Endothelial cell of umbilical vein (primary cell): ENCODE measurements at regions not wholly inside any gene's neighbourhood (a gene's known extent, or its start where the extent isn't known, plus 50 kb on each side); places are given as distances from the start of the nearest gene placed in this dataset.

Source experiments
- BruUV-seq: library from RNA; stranded (reverse); fragments of 400-500 nt; replicated peaks from 2 replicates; lab custom pipeline; 2021; lab: Mats Ljungman, UMichigan
- CTCF ChIA-PET: fragments of 300-600, 350-600 bp; sonication (Branson Sonifier 250); formaldehyde crosslinking; loops from one replicate; lab custom pipeline; 2021; ENCODE audit warnings: antibody characterized with exemption, inconsistent platforms; lab: Charles Lee
- POLR2A ChIA-PET: fragments of 300-600, 350-600 bp; sonication (Branson Sonifier 250); formaldehyde crosslinking; loops from one replicate; lab custom pipeline; 2021; ENCODE audit warnings: antibody characterized with exemption, inconsistent platforms; lab: Charles Lee
- DNase-seq: peaks from one replicate; pipeline ENCODE4 v3.0.0-alpha.2; 2011; ENCODE audit warnings: low read depth, low spot score
- FAIRE-seq: peaks from 2 replicates; lab custom pipeline; 2011; peaks lifted over from hg19 to GRCh38; lab: Jason Lieb, UNC
- H2AFZ ChIP-seq: 2 replicates; pipeline ENCODE4 v1.6.0; 2012; ENCODE audit warnings: low read depth, low read length, control low read depth, inconsistent platforms
- H3K27ac ChIP-seq: 2 replicates; pipeline ENCODE4 v1.5.1; 2011; ENCODE audit warnings: low read depth, mild to moderate bottlenecking, control low read depth, low read length, moderate library complexity; ENCODE audit not compliant: insufficient read depth
- H3K27me3 ChIP-seq, 2 experiments: 2 replicates each; pipeline versions ENCODE4 v1.6.0 to v1.6.1; 2011; ENCODE audit warnings: low read length in 2 of 2, mixed read lengths in 1 of 2; ENCODE audit not compliant: control insufficient read depth in 2 of 2, insufficient read depth in 2 of 2
- H3K36me3 ChIP-seq, 2 experiments: 2 replicates in 1 of 2; 3 replicates in 1 of 2; pipeline ENCODE4 v1.5.1; 2011; ENCODE audit warnings: low read length in 2 of 2, mild to moderate bottlenecking in 1 of 2, moderate library complexity in 1 of 2; ENCODE audit not compliant: control insufficient read depth in 2 of 2, insufficient read depth in 2 of 2; ENCODE audit errors: extremely low read depth in 1 of 2
- H3K4me1 ChIP-seq: 3 replicates; pipeline ENCODE4 v1.5.1; 2011; ENCODE audit warnings: mild to moderate bottlenecking, low read length; ENCODE audit not compliant: control insufficient read depth, insufficient read depth; ENCODE audit errors: extremely low read depth
- H3K4me2 ChIP-seq: 2 replicates; pipeline ENCODE4 v1.6.1; 2011; ENCODE audit warnings: low read length, control low read depth, mixed read lengths; ENCODE audit not compliant: insufficient read depth
- H3K4me3 ChIP-seq, 3 experiments: fragments of 200-600 bp in 1 of 3; sonication (generic), shearing (Covaris generic) in 1 of 3; replicated peaks in 1 of 3; 2 replicates each; pipeline ENCODE4 v1.5.1; 2011 to 2016; ENCODE audit warnings: control low read depth in 3 of 3, low read length in 3 of 3, mild to moderate bottlenecking in 2 of 3, inconsistent platforms in 1 of 3, low read depth in 1 of 3, moderate library complexity in 1 of 3; ENCODE audit not compliant: insufficient read depth in 1 of 3
- H3K79me2 ChIP-seq: 2 replicates; pipeline ENCODE4 v1.6.0; 2012; ENCODE audit warnings: low read length, inconsistent platforms; ENCODE audit not compliant: control insufficient read depth, insufficient read depth
- H3K9ac ChIP-seq: replicated peaks from 2 replicates; pipeline ENCODE3; 2011; ENCODE audit warnings: low read length, control low read depth; ENCODE audit not compliant: insufficient read depth; ENCODE audit errors: extremely low read depth
- H3K9me1 ChIP-seq: replicated peaks from 3 replicates; pipeline ENCODE4 v1.6.0; 2011; ENCODE audit warnings: mild to moderate bottlenecking, low read length; ENCODE audit not compliant: control insufficient read depth, insufficient read depth; ENCODE audit errors: extremely low read depth
- H3K9me3 ChIP-seq: replicated peaks from 2 replicates; pipeline ENCODE4 v1.5.1; 2012; ENCODE audit warnings: low read length, inconsistent platforms; ENCODE audit not compliant: control insufficient read depth, insufficient read depth
- H4K20me1 ChIP-seq: replicated peaks from 2 replicates; pipeline ENCODE3; 2011; ENCODE audit warnings: mild to moderate bottlenecking, low read length; ENCODE audit not compliant: control insufficient read depth, insufficient read depth; ENCODE audit errors: extremely low read depth
- EZH2 ChIP-seq: IDR thresholded peaks from 2 replicates; pipeline ENCODE4 v1.6.1; 2012; ENCODE audit warnings: borderline replicate concordance, low read depth, mild to moderate bottlenecking, moderate library complexity, low read length, inconsistent platforms; ENCODE audit not compliant: severe bottlenecking
- FOS ChIP-seq: IDR thresholded peaks from 2 replicates; pipeline ENCODE4 v1.6.1; 2011; ENCODE audit warnings: mild to moderate bottlenecking, low read length, moderate library complexity, borderline replicate concordance; ENCODE audit not compliant: insufficient read depth
- GATA2 ChIP-seq: IDR thresholded peaks from 2 replicates; pipeline ENCODE4 v1.7.0; 2011; ENCODE audit warnings: low read depth, mild to moderate bottlenecking, moderate library complexity, mixed read lengths, low read length; ENCODE audit not compliant: insufficient read length, insufficient read depth
- JUN ChIP-seq: IDR thresholded peaks from 2 replicates; pipeline ENCODE4 v1.6.1; 2011; ENCODE audit warnings: borderline replicate concordance, low read depth; ENCODE audit not compliant: insufficient read length, insufficient read depth
- MYC ChIP-seq: IDR thresholded peaks from one replicate; pipeline ENCODE4 v1.6.1; 2011; ENCODE audit warnings: mild to moderate bottlenecking, low read depth, low read length
- POLR2A ChIP-seq: IDR thresholded peaks from 2 replicates; pipeline ENCODE4 v1.6.1; 2012; ENCODE audit warnings: low read depth, mild to moderate bottlenecking, control low read depth, low read length
- POLR2AphosphoS5 ChIP-seq: IDR thresholded peaks from 2 replicates; pipeline ENCODE4 v1.6.1; 2012; ENCODE audit warnings: low read depth, mild to moderate bottlenecking, control low read depth, low read length, moderate library complexity; ENCODE audit not compliant: insufficient read depth
- dilution Hi-C: fragments of 300-500 bp; cut with MboI; formaldehyde crosslinking; loops from one replicate; pipeline ENCODE4 v1.15.0; 2019; ENCODE audit warnings: low sequenced_read_pairs; ENCODE audit not compliant: extremely low pct_ligation_motif_present
- intact Hi-C: fragments of 100-400 bp; cut with micrococcal nuclease; formaldehyde crosslinking; loops from one replicate; pipeline ENCODE4 v1.10.0; 2022
- TF ChIP-seq, protein P1 (sequence below): IDR thresholded peaks from 2 replicates; pipeline ENCODE4 v1.6.1; 2011; ENCODE audit not compliant: insufficient read depth, insufficient read length
- TF ChIP-seq, protein P2 (sequence below), 2 donors: IDR thresholded peaks; 1 replicate in 1 of 2; 2 replicates in 1 of 2; pipeline ENCODE4 v1.5.1; 2011; ENCODE audit warnings: low read length in 2 of 2, mild to moderate bottlenecking in 2 of 2, moderate library complexity in 2 of 2, control low read depth in 1 of 2, inconsistent platforms in 1 of 2, low read depth in 1 of 2; ENCODE audit not compliant: insufficient read depth in 1 of 2; ENCODE audit errors: extremely low read depth in 1 of 2

DNA sequence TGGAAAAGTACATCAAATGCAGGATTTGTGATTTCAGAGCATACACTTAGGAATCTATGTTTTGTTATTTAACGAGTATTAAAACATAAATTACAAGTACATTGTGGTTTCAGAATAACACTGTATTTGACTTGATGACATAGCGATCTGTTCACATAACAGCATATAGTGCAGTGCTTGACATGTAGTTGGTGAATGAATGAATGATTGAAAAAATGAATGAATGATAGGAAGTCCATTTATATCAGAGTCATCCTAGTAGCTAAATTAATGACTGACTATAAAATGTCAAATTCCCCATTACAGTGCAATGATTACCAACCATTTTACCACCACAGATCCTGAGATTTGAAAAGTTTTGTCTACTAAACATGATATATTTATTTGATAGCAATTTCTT, 114.6 kb upstream of the FAT1 start:
- TF ChIP-seq, protein P1, sequence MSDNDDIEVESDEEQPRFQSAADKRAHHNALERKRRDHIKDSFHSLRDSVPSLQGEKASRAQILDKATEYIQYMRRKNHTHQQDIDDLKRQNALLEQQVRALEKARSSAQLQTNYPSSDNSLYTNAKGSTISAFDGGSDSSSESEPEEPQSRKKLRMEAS = no peak
- no peak for TF ChIP-seq GATA2
- TF ChIP-seq MYC = no peak
- TF ChIP-seq JUN = no peak
- no peak for TF ChIP-seq POLR2AphosphoS5
- no peak for TF ChIP-seq POLR2A
- TF ChIP-seq, protein P2, sequence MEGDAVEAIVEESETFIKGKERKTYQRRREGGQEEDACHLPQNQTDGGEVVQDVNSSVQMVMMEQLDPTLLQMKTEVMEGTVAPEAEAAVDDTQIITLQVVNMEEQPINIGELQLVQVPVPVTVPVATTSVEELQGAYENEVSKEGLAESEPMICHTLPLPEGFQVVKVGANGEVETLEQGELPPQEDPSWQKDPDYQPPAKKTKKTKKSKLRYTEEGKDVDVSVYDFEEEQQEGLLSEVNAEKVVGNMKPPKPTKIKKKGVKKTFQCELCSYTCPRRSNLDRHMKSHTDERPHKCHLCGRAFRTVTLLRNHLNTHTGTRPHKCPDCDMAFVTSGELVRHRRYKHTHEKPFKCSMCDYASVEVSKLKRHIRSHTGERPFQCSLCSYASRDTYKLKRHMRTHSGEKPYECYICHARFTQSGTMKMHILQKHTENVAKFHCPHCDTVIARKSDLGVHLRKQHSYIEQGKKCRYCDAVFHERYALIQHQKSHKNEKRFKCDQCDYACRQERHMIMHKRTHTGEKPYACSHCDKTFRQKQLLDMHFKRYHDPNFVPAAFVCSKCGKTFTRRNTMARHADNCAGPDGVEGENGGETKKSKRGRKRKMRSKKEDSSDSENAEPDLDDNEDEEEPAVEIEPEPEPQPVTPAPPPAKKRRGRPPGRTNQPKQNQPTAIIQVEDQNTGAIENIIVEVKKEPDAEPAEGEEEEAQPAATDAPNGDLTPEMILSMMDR (IDR thresholded peaks at IDR 0.05; ENCODE audit: extremely low read depth in 1 of 2, insufficient read depth in 1 of 2, low read depth in 1 of 2, low read length in 2 of 2) = no peak
- no peak for TF ChIP-seq EZH2
- TF ChIP-seq FOS = no peak
- H3K9me3 ChIP-seq = no peaks in the 10 kb centered on the region
- FAIRE-seq = no peak
- CTCF ChIA-PET = interaction anchor here (0.6 kb wide), 1 partner anchor 863 kb away, joined by 3 read pairs; no protein-coding TSS in a partner anchor
- no peak overlapping the region for H2AFZ ChIP-seq
- DNase-seq = no peak
- peaks cover 21% of the 10 kb centered on the region for H3K4me1 ChIP-seq
- no TSS peak for BruUV-seq
- no peaks in the 10 kb centered on the region for H3K27me3 ChIP-seq
- H4K20me1 ChIP-seq = no peaks in the 10 kb centered on the region
- POLR2A ChIA-PET = no interaction called here
- H3K36me3 ChIP-seq = no peaks in the 10 kb centered on the region
- intact Hi-C loops (no loop called here), dilution Hi-C loops (no loop called here)
- no peak overlapping the region for H3K4me2 ChIP-seq
- H3K27ac ChIP-seq = no peak overlapping the region
- no peaks in the 10 kb centered on the region for H3K9me1 ChIP-seq
- no peaks in the 10 kb centered on the region for H3K79me2 ChIP-seq
- no peak overlapping the region for H3K9ac ChIP-seq
- H3K4me3 ChIP-seq = no peak overlapping the region
